HS-5 (cell line): ENCODE measurements at regions not wholly inside any gene's neighbourhood (a gene's known extent, or its start where the extent isn't known, plus 50 kb on each side); places are given as distances from the start of the nearest gene placed in this dataset.

Experiments
- DNase-seq: peaks from one replicate; pipeline ENCODE4 v3.0.0-alpha.2; 2012; ENCODE audit warnings: low read depth

DNA sequence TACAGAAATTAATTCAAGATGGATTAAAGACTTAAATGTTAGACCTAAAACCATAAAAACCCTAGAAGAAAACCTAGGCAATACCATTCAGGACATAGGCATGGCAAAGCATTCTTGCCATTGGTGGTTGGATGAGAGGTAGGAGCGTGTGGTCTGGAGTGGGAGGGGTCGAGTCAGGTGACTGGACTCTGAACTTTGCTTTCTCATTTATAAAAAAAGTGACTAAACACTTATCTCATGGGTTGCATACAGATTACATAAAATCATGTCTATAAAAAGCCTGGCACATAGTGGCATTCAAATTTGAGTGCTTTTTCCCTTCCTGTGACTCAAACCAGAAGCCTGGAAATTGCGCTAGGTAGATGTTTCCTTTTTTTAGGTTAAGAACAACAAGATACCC lies 159.7 kb upstream of the SHISA6 start:
- no peak for DNase-seq

GRCh38 chr17:11077673-11078072 lies 163.3 kb upstream of the SHISA6 start:
- DNase-seq: no peak

GRCh38 chr17:11074451-11074850 lies 166.6 kb upstream of the SHISA6 start:
- DNase-seq: no peak

GRCh38 chr17:11056926-11057325 lies 184.1 kb upstream of the SHISA6 start:
- DNase-seq: no peak

DNA sequence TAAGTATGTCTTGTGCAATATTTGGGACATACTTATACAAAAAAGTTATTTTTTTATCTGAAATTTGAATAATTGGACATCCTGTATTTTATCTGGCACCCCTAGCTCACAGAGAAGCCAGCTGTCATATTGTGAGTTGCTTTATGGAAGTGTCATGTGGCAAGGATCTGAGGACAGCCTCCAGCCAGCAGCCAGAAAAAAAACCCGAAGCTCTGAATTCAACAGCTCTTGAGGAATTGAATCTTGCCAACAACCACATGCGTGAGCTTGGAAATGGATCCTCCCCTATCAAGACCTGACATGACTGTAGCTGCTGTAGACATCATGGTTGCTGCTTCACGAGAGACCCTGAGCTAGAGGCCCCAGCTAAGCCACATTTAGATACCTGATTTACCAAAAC lies 187.2 kb upstream of the SHISA6 start:
- no peak for DNase-seq

- DNase-seq: no peak
Observed at GRCh38 chr17:11049539-11049938, 191.5 kb upstream of the SHISA6 start.

GRCh38 chr17:11047228-11047627 lies 193.8 kb upstream of the SHISA6 start:
- no peak for DNase-seq

DNA sequence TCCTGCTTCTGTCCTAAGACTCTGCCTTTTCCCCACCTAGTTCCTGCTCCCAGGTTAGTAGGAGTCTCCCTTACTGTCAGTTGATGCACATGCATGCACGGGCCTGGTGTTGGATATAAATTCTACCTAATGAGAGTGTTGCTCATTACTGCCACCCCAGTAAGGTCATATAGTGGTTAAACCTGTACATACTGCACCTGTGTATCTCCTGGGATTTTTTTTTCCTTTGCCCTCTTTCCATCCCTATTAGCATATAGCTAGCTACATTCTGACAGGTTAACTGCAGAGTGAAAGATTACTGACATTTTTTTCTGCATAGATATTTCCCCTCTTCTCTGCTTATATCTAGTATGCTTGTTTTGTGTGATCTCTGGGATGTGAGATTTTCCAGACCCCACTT lies 201.5 kb upstream of the PIRT start:
- no peak for DNase-seq

GRCh38 chr17:11035681-11036080 lies 197.8 kb upstream of the PIRT start:
- no peak for DNase-seq

GRCh38 chr17:11031787-11032186 lies 193.9 kb upstream of the PIRT start:
- DNase-seq: no peak

GRCh38 chr17:11029791-11030190 lies 191.9 kb upstream of the PIRT start:
- no peak for DNase-seq

DNA sequence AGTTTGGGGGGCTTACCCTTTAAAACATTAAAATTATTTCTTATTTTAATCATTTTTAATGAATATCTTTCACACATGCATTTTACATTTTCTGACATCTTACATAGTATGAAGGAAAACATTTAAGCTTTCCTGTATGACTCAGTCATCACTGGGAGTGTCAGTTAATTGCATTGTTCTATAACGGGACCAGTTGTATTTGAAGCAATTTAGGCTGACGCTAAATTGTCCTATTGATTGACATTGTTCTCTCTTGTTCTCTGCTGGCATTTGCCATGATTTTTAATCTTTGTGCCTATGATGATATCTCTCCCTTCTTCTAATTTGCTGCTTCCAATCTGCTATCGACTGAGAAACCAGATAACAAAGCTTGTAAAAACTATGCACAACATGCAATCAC lies 190.5 kb upstream of the PIRT start:
- no peak for DNase-seq

- DNase-seq: no peak
Observed at GRCh38 chr17:11026903-11027302, 189.0 kb upstream of the PIRT start.

GRCh38 chr17:11023639-11024479 lies 186.0 kb upstream of the PIRT start:
- DNase-seq: no peak

DNA sequence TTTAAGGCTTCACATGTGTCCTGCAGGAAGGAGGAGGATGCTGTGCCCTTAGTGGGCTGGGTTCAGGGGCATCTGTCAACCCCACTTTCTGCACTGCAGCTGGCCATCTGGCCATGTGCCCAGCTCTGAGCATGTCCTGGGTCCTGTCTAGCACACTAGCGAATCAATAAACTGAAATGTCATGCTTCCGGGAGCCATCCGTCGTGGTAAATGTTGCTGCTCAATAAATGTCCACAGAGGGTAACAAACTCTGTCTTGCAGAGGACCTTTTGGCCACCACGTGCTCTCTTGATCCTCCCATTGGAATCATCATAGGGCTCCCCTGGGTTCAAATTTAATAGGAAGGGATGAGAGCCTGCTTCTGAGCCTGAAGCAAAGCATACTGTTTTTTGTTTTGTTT lies 168.6 kb upstream of the PIRT start:
- DNase-seq: no peak

GRCh38 chr17:11005940-11006339 lies 168.1 kb upstream of the PIRT start:
- DNase-seq: no peak

DNA sequence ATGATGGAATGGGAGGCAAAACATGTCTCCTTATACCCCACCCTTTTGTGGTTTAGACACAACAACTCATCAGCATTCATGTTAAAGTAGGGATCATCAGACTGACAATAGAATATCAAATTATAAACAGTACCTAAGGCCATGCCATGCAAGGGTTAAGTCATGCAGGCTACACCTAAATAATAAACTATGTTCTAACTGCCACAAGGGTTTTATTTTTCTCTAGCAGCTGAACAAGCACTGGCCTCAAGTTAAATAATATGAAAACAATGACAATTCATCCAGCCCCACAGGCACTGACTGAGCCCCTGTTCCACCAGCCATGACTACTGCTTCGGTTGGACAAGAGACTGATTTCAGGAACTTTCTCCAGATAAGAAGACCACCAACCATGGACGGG lies 164.5 kb upstream of the PIRT start:
- DNase-seq: no peak

GRCh38 chr17:11001651-11002050 lies 163.8 kb upstream of the PIRT start:
- DNase-seq: no peak

DNA sequence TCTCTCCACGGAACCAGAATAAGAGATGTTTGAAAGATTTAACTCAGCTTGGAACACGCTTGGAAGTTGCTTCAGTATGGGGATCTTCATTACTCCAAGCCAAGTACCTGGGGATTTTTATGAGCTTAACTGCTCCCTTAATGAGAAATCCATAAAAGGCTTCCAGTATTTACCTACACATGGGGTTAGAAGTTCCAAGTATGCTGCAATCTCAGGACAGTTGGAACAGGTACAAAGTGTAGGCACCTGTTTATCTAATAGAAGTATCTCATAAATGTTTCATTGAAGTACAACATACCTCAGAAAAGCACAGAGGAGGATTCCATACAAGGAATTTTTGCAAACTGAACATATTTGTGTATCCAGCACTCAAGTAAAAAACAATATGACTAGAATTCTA lies 161.6 kb upstream of the PIRT start:
- no peak for DNase-seq

GRCh38 chr17:10993126-10993525 lies 155.2 kb upstream of the PIRT start:
- no peak for DNase-seq

GRCh38 chr17:10992106-10992880 lies 154.4 kb upstream of the PIRT start:
- no peak for DNase-seq

DNA sequence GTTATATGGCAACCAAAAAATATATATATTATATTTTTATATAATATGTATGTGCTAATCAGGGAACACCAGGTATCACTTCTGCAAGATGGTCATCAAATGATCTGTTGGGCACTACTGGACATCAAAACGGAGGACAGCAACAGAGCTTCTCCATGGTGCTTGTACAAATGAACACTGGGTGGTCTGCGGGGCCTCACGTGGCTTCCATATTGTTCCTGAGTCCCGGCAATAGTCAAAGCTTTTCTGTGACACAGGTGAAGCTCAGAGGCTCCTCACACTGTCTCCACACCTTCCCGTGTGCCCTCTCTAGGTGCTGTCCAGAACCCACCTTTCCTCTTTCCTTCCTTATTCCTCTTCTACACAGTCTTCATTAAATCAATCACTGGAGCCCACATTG lies 149.9 kb upstream of the PIRT start:
- no peak for DNase-seq

DNA sequence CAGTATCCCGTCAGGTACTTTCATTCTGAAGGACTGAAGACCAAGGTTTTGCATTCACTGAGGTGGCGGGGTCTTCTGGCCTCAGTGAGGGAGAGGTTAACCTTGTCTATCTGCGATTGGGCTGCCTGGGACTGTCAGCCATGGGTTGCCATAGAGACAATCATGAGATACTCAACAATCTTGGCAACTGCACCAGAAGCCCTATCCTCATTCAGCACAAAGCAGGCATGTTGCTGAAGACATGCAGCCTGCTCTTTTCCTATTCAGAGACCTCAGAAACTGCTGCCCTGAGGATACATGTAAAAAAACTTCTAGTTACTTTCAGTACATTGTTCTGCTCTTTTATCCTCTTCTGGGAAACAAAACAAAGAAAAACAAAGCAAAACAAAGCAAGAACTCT lies 146.3 kb upstream of the PIRT start:
- no peak for DNase-seq

- DNase-seq: no peak
Observed at GRCh38 chr17:10976401-10976800, 138.5 kb upstream of the PIRT start.
